ENCODE measurements at regions not wholly inside any gene's neighbourhood (a gene's known extent, or its start where the extent isn't known, plus 50 kb on each side); places are given as distances from the start of the nearest gene placed in this dataset.
"Not testable (repeated sequence)": the region's sequence is repeated elsewhere in the genome, so short reads cannot be mapped to it uniquely, and the experiment has no call there.

- no peak for DNase-seq
Measured at GRCh38 chr22:35475545-35475944, 65.1 kb upstream of the RASD2 start.

GRCh38 chr22:35476341-35476740 is 64.3 kb upstream of the RASD2 start:
- DNase-seq, result no peak

DNA sequence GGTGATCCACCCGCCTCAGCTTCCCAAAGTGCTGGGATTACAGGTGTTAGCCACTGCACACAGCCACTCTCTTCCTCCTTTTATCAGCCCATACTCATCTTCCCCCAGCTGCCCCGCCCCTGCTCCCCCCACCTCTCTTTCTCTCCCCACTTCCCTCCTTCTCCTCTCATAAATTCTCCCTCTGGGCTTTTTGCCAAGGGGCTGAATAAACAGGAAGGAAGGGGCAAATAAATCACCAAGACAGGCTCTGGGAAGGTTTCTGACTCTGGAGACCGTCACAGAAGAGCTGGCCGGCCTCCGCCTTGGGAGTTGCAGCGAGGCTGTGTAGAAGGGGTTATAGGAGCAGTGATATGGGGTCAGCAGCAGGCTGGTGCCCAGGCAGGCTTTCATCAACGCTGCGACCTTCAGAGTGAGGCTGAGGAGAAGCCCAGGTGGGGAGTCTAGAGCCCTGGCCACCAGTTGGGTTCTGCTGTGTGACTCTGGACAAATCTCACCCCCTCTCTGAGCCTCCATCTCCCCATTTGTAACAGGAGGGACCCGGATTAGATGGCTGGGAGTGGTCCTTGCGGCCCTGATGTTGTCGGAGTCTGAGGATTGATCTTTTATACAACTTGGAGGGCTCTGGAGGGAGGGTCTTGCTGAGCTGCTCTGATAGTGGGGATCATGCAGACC is 62.6 kb upstream of the RASD2 start:
- DNase-seq, result peak; percentile 5

- DNase-seq, result no peak
Measured at GRCh38 chr22:35478633-35479107, 62.0 kb upstream of the RASD2 start.

GRCh38 chr22:35479359-35479758 is 61.3 kb upstream of the RASD2 start:
- no peak for DNase-seq

- no peak for DNase-seq
Measured at GRCh38 chr22:35479985-35480550, 60.6 kb upstream of the RASD2 start.

DNA sequence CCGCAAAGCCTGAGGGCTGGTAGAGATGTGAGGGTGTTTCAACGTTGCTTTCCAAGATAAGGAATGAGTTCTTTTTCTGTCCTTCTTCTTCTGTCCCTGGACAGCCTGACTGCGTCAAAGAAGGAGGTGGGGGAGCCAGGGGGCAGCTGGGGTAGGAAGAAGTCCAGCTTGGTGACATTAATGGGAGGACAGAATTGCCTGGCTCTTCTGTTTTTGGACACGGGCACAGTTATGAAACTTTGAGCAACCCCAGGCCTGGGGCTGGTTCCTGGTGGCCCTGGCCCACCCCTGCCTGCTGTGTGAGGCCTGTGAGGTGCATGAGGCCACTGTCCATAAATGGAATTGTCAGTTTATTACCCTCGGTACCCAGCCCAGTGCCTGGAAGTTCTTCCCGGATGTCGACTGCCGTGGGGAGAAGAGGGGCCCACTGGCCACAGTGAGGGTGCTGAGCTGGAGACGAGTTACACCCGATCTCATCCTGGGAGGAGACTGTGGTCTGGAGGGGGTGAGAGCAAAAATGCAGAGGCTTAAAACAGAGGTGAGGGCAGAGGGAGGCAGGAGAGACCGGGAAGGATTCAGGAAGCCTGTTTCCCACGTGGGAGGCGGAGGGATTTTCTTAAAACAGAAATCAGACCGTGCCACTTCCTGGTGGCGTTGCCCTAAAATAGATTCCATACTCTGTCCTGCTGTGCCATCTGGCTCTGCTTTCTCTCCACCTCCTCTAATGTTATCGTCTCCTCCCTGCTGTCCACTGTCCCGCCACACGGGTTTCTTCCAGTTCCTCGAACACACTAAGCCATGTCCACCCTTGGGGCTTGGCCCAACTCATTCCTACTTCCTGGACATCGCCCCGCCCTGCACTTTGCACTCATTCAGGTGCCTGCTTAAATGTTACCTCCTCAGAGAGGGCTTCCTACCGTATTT is 59.7 kb upstream of the RASD2 start:
- peak; percentile 11 for DNase-seq

DNA sequence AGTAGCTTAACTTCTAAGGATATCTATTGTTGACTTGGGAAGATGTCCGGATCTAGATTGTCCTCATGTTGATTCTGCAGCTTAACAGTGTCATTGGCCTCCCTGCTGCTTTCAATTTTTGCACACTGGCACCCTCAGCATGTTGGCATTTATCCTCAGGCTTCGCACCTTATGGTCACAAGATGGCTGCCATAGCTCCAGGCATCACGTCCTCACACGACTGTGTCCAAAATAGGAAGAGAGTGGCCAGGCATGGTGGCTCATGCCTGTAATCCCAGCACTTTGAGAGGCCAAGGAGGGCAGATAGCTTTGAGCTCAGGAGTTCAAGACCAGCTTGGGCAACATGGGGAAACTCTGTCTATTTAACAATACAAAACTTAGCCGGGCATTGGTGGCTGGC is 58.3 kb upstream of the RASD2 start:
- no peak for DNase-seq

GRCh38 chr22:35482974-35483373 is 57.7 kb upstream of the RASD2 start:
- DNase-seq, result no peak

- DNase-seq, result no peak
Measured at GRCh38 chr22:35483730-35484129, 56.9 kb upstream of the RASD2 start.

DNA sequence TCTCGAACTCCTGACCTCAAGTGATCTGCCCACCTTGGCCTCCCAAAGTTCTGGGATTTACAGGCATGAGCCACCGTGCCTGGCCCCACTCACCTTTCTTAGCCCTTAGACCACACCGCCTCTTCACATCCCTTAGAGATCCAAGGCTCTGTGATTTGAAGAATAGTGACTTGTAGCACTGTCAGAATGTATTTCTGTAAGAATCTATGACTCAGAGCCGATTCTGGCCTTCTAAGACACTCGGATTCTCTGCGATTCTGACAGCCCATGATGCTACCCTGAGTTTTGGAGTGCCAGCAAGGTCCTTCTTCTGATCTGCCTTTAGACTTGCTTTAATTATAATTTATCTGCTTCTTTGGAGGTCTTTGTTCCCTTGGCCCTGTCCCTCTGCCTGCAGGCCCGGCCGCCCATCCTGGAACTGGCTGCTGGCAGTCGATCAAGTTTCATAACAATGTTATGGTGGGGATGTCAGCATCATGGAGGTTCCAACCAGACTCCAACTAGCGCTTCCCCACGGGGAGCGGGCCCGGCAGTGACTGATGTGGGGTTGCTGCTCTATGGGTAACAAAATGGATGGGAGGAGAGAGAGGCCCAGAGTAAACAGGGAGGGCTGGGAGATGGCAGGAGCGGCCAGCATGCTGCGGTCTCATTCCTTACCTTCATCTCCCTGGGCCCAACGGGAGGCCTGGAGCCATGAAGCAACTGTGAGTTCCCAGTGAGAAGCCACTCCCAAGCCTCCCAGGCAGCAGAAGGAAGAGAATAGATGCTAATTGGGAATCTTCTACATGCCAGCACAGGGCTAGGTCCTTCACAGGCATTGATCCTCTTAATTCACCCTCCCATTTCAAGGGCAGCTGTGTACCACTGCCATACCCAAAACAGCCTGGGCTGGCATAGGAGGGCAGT is 55.7 kb upstream of the RASD2 start:
- DNase-seq, result no peak

- DNase-seq, result no peak
Measured at GRCh38 chr22:35486116-35486631, 54.5 kb upstream of the RASD2 start.

GRCh38 chr22:35487623-35488022 is 53.0 kb upstream of the RASD2 start:
- not testable (repeated sequence) for DNase-seq

- DNase-seq, result no peak
Measured at GRCh38 chr22:35488513-35488912, 52.1 kb upstream of the RASD2 start.

DNA sequence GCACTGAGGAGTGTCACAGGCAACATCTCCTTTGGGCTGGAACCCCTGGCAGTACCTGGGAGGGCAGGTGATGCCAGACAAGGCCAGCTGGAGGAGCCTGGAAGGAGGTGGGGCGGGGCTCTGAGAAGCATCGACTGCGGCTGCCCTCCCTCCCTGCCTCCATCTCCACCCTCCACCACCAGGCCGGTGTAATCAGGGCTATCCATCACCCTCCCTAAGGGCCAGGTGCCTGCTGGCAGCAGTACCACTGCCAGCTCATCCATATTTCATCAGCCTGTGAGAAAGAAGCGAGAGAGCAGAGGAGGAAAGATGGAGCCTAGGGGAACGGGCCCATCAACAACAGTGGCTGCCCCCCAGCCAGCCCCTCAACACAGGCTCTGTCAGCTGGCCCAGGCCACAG is 51.4 kb upstream of the RASD2 start:
- DNase-seq, result peak; percentile 3
